Fibroblast of mammary gland (primary cell): ENCODE measurements at regions not wholly inside any gene's neighbourhood (a gene's known extent, or its start where the extent isn't known, plus 50 kb on each side); places are given as distances from the start of the nearest gene placed in this dataset.

Experiments
- DNase-seq: peaks from one replicate; pipeline ENCODE4 v3.0.0-alpha.2; 2010; ENCODE audit warnings: low read depth
- H3K4me3 ChIP-seq: 2 replicates; pipeline ENCODE4 v1.5.1; 2011; ENCODE audit warnings: low read depth, mild to moderate bottlenecking, low read length, moderate library complexity; ENCODE audit not compliant: control insufficient read depth
- CTCF ChIP-seq: conservative IDR thresholded peaks from 2 replicates; pipeline ENCODE4 v1.5.1; 2011; ENCODE audit warnings: low read depth, low read length, inconsistent platforms; ENCODE audit not compliant: control insufficient read depth, insufficient read depth

GRCh38 chr4:152072906-152073305 is 312.1 kb upstream of the GATB start:
- DNase-seq: no peak
- TF ChIP-seq CTCF: no peak
- no peak overlapping the region for H3K4me3 ChIP-seq

DNA sequence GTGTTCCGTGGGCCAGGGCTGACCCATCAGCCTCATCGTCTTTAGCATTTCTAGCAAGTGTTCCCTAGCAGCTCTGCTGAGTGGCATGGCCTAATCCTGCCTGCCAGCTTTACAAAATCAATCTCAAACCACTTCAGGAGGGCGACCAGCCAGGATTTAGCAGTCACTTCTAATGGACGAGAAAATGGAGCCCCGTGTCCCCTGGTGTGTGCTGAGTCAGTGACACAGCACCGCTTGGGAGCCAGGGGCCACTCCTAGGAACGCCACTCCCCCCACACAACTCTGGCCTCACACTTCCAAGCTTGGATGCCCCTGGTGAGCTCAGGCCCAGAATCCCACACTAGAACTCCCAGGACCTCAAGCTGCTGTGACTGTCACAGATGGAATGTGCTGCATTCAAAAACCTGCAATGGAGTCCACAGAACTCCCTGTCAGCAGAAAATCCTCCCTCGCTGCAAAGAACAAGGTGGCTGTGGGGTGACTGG is 311.2 kb upstream of the GATB start:
- no peak for TF ChIP-seq CTCF
- no peak for DNase-seq
- H3K4me3 ChIP-seq: no peak overlapping the region

DNA sequence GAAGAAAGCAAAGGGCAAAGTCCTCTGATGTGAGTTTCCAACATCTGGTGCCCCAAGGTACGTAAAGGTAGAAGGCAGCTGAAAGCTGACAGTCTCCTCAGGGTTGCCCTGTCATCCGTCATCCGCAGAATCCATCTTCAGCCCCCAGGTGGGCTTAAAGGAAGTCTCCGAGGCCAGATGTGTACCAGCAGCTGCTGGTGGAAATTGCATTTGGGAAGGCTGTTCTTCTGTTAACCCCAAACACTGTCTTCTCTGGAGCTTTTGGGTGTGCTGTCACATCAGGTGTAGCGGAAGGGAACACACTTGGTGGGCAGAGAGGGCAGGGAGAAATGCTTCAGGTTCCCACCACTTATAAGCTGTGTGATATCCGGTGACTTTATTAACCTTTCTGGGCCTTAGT is 310.0 kb upstream of the GATB start:
- no peak overlapping the region for H3K4me3 ChIP-seq
- DNase-seq: no peak
- no peak for TF ChIP-seq CTCF

GRCh38 chr4:152068866-152069265 is 308.1 kb upstream of the GATB start:
- no peak for DNase-seq
- no peak for TF ChIP-seq CTCF
- no peak overlapping the region for H3K4me3 ChIP-seq

DNA sequence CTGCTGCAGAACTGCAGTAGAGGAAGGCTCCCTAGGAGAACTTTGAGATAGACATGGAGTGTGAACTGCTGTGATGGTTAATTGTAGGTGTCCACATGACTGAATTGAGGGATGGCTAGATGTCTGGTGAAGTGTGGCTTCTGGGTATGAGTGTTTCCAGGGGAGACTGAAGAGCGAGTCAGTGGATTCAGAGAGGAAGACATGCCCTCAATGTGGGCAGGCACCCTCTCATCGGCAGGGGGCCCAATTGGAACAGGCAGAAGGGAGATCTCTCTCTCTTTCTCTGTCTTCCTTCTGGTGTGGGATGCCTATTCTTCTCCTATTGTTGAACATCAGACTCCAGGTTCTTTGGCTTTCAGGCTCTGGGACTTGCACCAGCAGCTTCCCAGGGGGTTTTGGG is 304.7 kb upstream of the GATB start:
- DNase-seq: no peak
- no peak overlapping the region for H3K4me3 ChIP-seq

GRCh38 chr4:152064753-152065152 is 303.9 kb upstream of the GATB start:
- H3K4me3 ChIP-seq: no peak overlapping the region
- no peak for DNase-seq
- TF ChIP-seq CTCF: no peak

More for the DNA sequence above, 304.7 kb upstream of the GATB start:
- TF ChIP-seq CTCF: no peak

DNA sequence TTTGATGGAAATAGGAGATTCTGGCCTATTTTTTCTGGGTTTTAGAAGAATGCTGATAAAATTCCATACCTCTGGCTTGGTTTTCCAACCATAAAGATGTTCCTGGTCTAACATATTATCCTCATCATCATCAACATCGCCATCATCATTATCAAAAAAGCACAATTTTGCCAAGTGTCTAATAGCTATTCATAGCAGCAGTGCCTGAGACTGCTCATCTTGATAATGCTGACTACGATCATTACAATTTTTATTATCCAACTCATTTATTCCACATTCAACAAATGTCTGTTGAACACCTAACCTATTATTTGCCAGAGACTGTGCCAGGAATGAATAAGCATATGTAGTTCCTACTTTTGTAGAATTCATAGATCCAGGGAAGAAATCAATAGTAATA is 303.5 kb upstream of the GATB start:
- no peak for TF ChIP-seq CTCF
- DNase-seq: no peak
- H3K4me3 ChIP-seq: no peak overlapping the region
